Stimulated activated CD8-positive, alpha-beta memory T cell treated with anti-CD3 and anti-CD28 coated beads, Interleukin-4, amount 100 ng/mL, for 4 hours (primary cell): ENCODE measurements at regions not wholly inside any gene's neighbourhood (a gene's known extent, or its start where the extent isn't known, plus 50 kb on each side); places are given as distances from the start of the nearest gene placed in this dataset.

Experiments
- DNase-seq, 2 donors: peaks; one replicate each; pipeline ENCODE4 v3.0.0-alpha.2; 2020; ENCODE audit warnings: low read depth in 2 of 2, low spot score in 1 of 2

GRCh38 chr12:13451776-13452175, 255.2 kb downstream of the EMP1 start:
- no peak for DNase-seq

- DNase-seq, result no peak
These were observed 253.9 kb downstream of the EMP1 start for GRCh38 chr12:13450231-13451080.

GRCh38 chr12:13444076-13444475, 247.6 kb downstream of the EMP1 start:
- no peak for DNase-seq

- no peak for DNase-seq
These were observed 247.0 kb downstream of the EMP1 start for GRCh38 chr12:13443498-13443897.

- DNase-seq, result no peak
These were observed 246.5 kb downstream of the EMP1 start for GRCh38 chr12:13443028-13443427.

GRCh38 chr12:13442457-13442856, 245.9 kb downstream of the EMP1 start:
- DNase-seq, result no peak

GRCh38 chr12:13440844-13441243, 244.3 kb downstream of the EMP1 start:
- no peak for DNase-seq

GRCh38 chr12:13437541-13437940, 241.0 kb downstream of the EMP1 start:
- DNase-seq, result no peak

- no peak for DNase-seq
These were observed 240.3 kb downstream of the EMP1 start for GRCh38 chr12:13436696-13437391.

- no peak for DNase-seq
These were observed 239.7 kb downstream of the EMP1 start for GRCh38 chr12:13436182-13436581.

- DNase-seq, result no peak
These were observed 238.9 kb downstream of the EMP1 start for GRCh38 chr12:13435235-13435933.

- DNase-seq, result no peak
These were observed 237.2 kb downstream of the EMP1 start for GRCh38 chr12:13433768-13434167.

- no peak for DNase-seq
These were observed 234.5 kb downstream of the EMP1 start for GRCh38 chr12:13431041-13431440.

- no peak for DNase-seq
These were observed 232.2 kb downstream of the EMP1 start for GRCh38 chr12:13428538-13429265.

- no peak for DNase-seq
These were observed 229.2 kb downstream of the EMP1 start for GRCh38 chr12:13425766-13426165.

GRCh38 chr12:13422291-13422690, 225.8 kb downstream of the EMP1 start:
- DNase-seq, result no peak

- DNase-seq, result no peak
These were observed 221.0 kb downstream of the EMP1 start for GRCh38 chr12:13417516-13417915.

GRCh38 chr12:13411287-13411686, 214.8 kb downstream of the EMP1 start:
- no peak for DNase-seq

GRCh38 chr12:13405961-13406703, 209.6 kb downstream of the EMP1 start:
- no peak for DNase-seq

- DNase-seq, result no peak
These were observed 208.3 kb downstream of the EMP1 start for GRCh38 chr12:13404631-13405473.
